AG04450 (cell line): ENCODE measurements at regions not wholly inside any gene's neighbourhood (a gene's known extent, or its start where the extent isn't known, plus 50 kb on each side); places are given as distances from the start of the nearest gene placed in this dataset.

Experiments used
- CTCF ChIA-PET: fragments of 300-600, 350-600 bp; formaldehyde crosslinking; extraction: SDS; loops from one replicate; lab custom pipeline; 2022; ENCODE audit warnings: antibody characterized with exemption, inconsistent platforms; lab: Charles Lee
- POLR2A ChIA-PET: fragments of 350-600 bp; formaldehyde crosslinking; extraction: SDS; loops from one replicate; lab custom pipeline; 2021; ENCODE audit warnings: antibody characterized with exemption, inconsistent platforms; lab: Yijun Ruan, JAX
- DNase-seq: peaks from one replicate; pipeline ENCODE4 v3.0.0-alpha.2; 2011; ENCODE audit warnings: low read depth, low spot score
- H3K27ac ChIP-seq: one replicate; pipeline ENCODE4 v1.5.1; 2012; ENCODE audit warnings: low read depth, low read length, control low read depth
- H3K27me3 ChIP-seq: one replicate; pipeline ENCODE4 v1.6.0; 2012; ENCODE audit warnings: low read length; ENCODE audit not compliant: control insufficient read depth, insufficient read depth
- H3K4me3 ChIP-seq: 2 replicates; pipeline ENCODE4 v1.5.1; 2011; ENCODE audit warnings: mild to moderate bottlenecking, low read depth, low read length, control low read depth
- H3K9me3 ChIP-seq: 2 replicates; pipeline ENCODE4 v1.5.1; 2012; ENCODE audit warnings: low read length; ENCODE audit not compliant: control insufficient read depth, insufficient read depth
- CTCF ChIP-seq: IDR thresholded peaks from 2 replicates; pipeline ENCODE4 v1.5.1; 2011; ENCODE audit warnings: low read depth, low read length, control low read depth, inconsistent platforms

- CTCF ChIA-PET, result no interaction called here
- peaks cover 93% of the 10 kb centered on the region for H3K9me3 ChIP-seq
- H3K27me3 ChIP-seq, result no peaks in the 10 kb centered on the region
- no peak for TF ChIP-seq CTCF
- no peak for DNase-seq
- POLR2A ChIA-PET, result no interaction called here
- no peak overlapping the region for H3K27ac ChIP-seq
- no peak overlapping the region for H3K4me3 ChIP-seq
These were observed 498.0 kb downstream of the BRD1 start for GRCh38 chr22:49329636-49330035.

GRCh38 chr22:49328630-49329405 lies 498.9 kb downstream of the BRD1 start:
- DNase-seq, result no peak
- TF ChIP-seq CTCF, result no peak
- no peak overlapping the region for H3K4me3 ChIP-seq
- ChIA-PET POLR2A (no interaction called here), CTCF (no interaction called here)
- H3K27ac ChIP-seq, result no peak overlapping the region
- no peaks in the 10 kb centered on the region for H3K27me3 ChIP-seq
- H3K9me3 ChIP-seq, result peaks cover 93% of the 10 kb centered on the region

- Histone ChIP-seq H3K4me3 (no peak overlapping the region), H3K27ac (no peak overlapping the region), H3K27me3 (no peaks in the 10 kb centered on the region), H3K9me3 (peaks cover 93% of the 10 kb centered on the region)
- CTCF ChIA-PET, result no interaction called here
- no peak for DNase-seq
- POLR2A ChIA-PET, result no interaction called here
- TF ChIP-seq CTCF, result no peak
These were observed 499.6 kb downstream of the BRD1 start for GRCh38 chr22:49328118-49328475.

- Histone ChIP-seq H3K4me3 (no peak overlapping the region), H3K27ac (no peak overlapping the region), H3K27me3 (no peaks in the 10 kb centered on the region), H3K9me3 (peaks cover 93% of the 10 kb centered on the region)
- ChIA-PET CTCF (no interaction called here), POLR2A (no interaction called here)
- DNase-seq, result no peak
- TF ChIP-seq CTCF, result no peak
These were observed 500.1 kb downstream of the BRD1 start for GRCh38 chr22:49327411-49328117.

GRCh38 chr22:49326558-49326957 lies 501.1 kb downstream of the BRD1 start:
- DNase-seq, result no peak
- ChIA-PET POLR2A (no interaction called here), CTCF (no interaction called here)
- H3K4me3 ChIP-seq, result no peak overlapping the region
- H3K9me3 ChIP-seq, result peaks cover 95% of the 10 kb centered on the region
- H3K27ac ChIP-seq, result no peak overlapping the region
- H3K27me3 ChIP-seq, result no peaks in the 10 kb centered on the region
- no peak for TF ChIP-seq CTCF
